H9 (cell line): ENCODE measurements at regions not wholly inside any gene's neighbourhood (a gene's known extent, or its start where the extent isn't known, plus 50 kb on each side); places are given as distances from the start of the nearest gene placed in this dataset.

Source experiments
- DNase-seq: peaks from one replicate; pipeline ENCODE4 v3.0.0-alpha.2; 2017
- H2AFZ ChIP-seq: one replicate; pipeline ENCODE4 v1.6.1; 2013; ENCODE audit warnings: mild to moderate bottlenecking, low read length, control low read depth, moderate library complexity
- H2AK5ac ChIP-seq: 2 replicates; pipeline ENCODE4 v1.6.1; 2013; ENCODE audit warnings: low read length, control low read depth, mixed read lengths; ENCODE audit not compliant: insufficient read length
- H2BK120ac ChIP-seq: one replicate; pipeline ENCODE4 v1.6.1; 2013; ENCODE audit warnings: low read depth, mild to moderate bottlenecking, low read length, control low read depth, inconsistent platforms; ENCODE audit not compliant: poor library complexity, severe bottlenecking
- H2BK12ac ChIP-seq: 2 replicates; pipeline ENCODE4 v1.6.1; 2013; ENCODE audit warnings: low read length, control low read depth, mixed read lengths, low read depth; ENCODE audit not compliant: insufficient read length
- H2BK15ac ChIP-seq: 2 replicates; pipeline ENCODE4 v1.6.1; 2013; ENCODE audit warnings: low read depth, low read length, control low read depth
- H2BK20ac ChIP-seq: one replicate; pipeline ENCODE4 v1.6.1; 2013; ENCODE audit warnings: low read depth, mild to moderate bottlenecking, low read length, control low read depth, inconsistent platforms; ENCODE audit not compliant: poor library complexity, severe bottlenecking
- H2BK5ac ChIP-seq: 2 replicates; pipeline ENCODE4 v1.6.1; 2013; ENCODE audit warnings: low read length, control low read depth, mixed read lengths; ENCODE audit not compliant: insufficient read length
- H3K14ac ChIP-seq: 2 replicates; pipeline ENCODE4 v1.6.1; 2013; ENCODE audit warnings: low read length, control low read depth; ENCODE audit not compliant: insufficient read depth
- H3K18ac ChIP-seq: 2 replicates; pipeline ENCODE4 v1.6.1; 2013; ENCODE audit warnings: low read depth, mild to moderate bottlenecking, mixed read lengths, low read length, control low read depth; ENCODE audit not compliant: insufficient read length
- H3K23ac ChIP-seq: 2 replicates; pipeline ENCODE4 v1.6.1; 2013; ENCODE audit warnings: low read length, control low read depth, mixed read lengths, low read depth; ENCODE audit not compliant: insufficient read length
- H3K23me2 ChIP-seq: 2 replicates; pipeline ENCODE4 v1.6.1; 2013; ENCODE audit warnings: low read depth, mild to moderate bottlenecking, mixed read lengths, low read length, control low read depth; ENCODE audit not compliant: insufficient read length, poor library complexity, severe bottlenecking
- H3K27ac ChIP-seq: 2 replicates; pipeline ENCODE4 v1.5.1; 2013; ENCODE audit warnings: low read length, control low read depth, mixed read lengths, low read depth; ENCODE audit not compliant: insufficient read length
- H3K27me3 ChIP-seq: 2 replicates; pipeline ENCODE4 v1.6.1; 2013; ENCODE audit warnings: low read length, control low read depth, inconsistent platforms; ENCODE audit not compliant: insufficient read depth
- H3K4ac ChIP-seq: 2 replicates; pipeline ENCODE4 v1.6.1; 2013; ENCODE audit warnings: low read depth, mild to moderate bottlenecking, control low read depth, inconsistent platforms, low read length, moderate library complexity
- H3K4me1 ChIP-seq: 2 replicates; pipeline ENCODE4 v1.6.1; 2013; ENCODE audit warnings: low read length, control low read depth, inconsistent platforms; ENCODE audit not compliant: insufficient read depth
- H3K4me2 ChIP-seq: 2 replicates; pipeline ENCODE4 v1.6.1; 2013; ENCODE audit warnings: low read length, control low read depth, mixed read lengths; ENCODE audit not compliant: insufficient read length, insufficient read depth
- H3K56ac ChIP-seq: 2 replicates; pipeline ENCODE4 v1.6.1; 2013; ENCODE audit warnings: low read depth, mild to moderate bottlenecking, mixed read lengths, low read length, control low read depth; ENCODE audit not compliant: insufficient read length
- H3K79me1 ChIP-seq: 2 replicates; pipeline ENCODE4 v1.6.1; 2013; ENCODE audit warnings: low read depth, mild to moderate bottlenecking, moderate library complexity, low read length, control low read depth, inconsistent platforms; ENCODE audit not compliant: insufficient read depth, poor library complexity, severe bottlenecking
- H3K79me2 ChIP-seq: 2 replicates; pipeline ENCODE4 v1.6.1; 2013; ENCODE audit warnings: low read length, control low read depth, inconsistent platforms; ENCODE audit not compliant: insufficient read depth
- H3K9ac ChIP-seq: 2 replicates; pipeline ENCODE4 v1.6.1; 2013; ENCODE audit warnings: low read length, control low read depth, mixed read lengths; ENCODE audit not compliant: insufficient read length; ENCODE audit errors: extremely low read depth
- H3K9me3 ChIP-seq: one replicate; pipeline ENCODE4 v1.6.1; 2013; ENCODE audit warnings: low read depth, low read length, inconsistent platforms; ENCODE audit not compliant: control insufficient read depth
- H3T11ph ChIP-seq: one replicate; pipeline ENCODE4 v1.6.1; 2013; ENCODE audit warnings: mild to moderate bottlenecking, low read length, control low read depth, inconsistent platforms
- H4K20me1 ChIP-seq: one replicate; pipeline ENCODE4 v1.6.1; 2013; ENCODE audit not compliant: control insufficient read depth, insufficient read length, insufficient read depth
- H4K5ac ChIP-seq: 2 replicates; pipeline ENCODE4 v1.6.1; 2013; ENCODE audit warnings: low read depth, mild to moderate bottlenecking, mixed read lengths, low read length, control low read depth; ENCODE audit not compliant: insufficient read length
- H4K8ac ChIP-seq: replicated peaks from 2 replicates; pipeline ENCODE4 v1.6.1; 2013; ENCODE audit warnings: low read length, control low read depth, mixed read lengths, low read depth; ENCODE audit not compliant: insufficient read length
- H4K91ac ChIP-seq: 2 replicates; pipeline ENCODE4 v1.6.1; 2013; ENCODE audit warnings: low read depth, mild to moderate bottlenecking, moderate library complexity, mixed read lengths, low read length, control low read depth; ENCODE audit not compliant: insufficient read length
- H3K27ac Mint-ChIP-seq, 3 experiments: 2 replicates in 2 of 3; 3 replicates in 1 of 3; pipeline ENCODE4 v1.8.0; 2020 to 2021; ENCODE audit warnings: mixed read lengths in 3 of 3, mild to moderate bottlenecking in 1 of 3, moderate library complexity in 1 of 3
- H3K27me3 Mint-ChIP-seq: 2 replicates; pipeline ENCODE4 v1.8.0; 2021; ENCODE audit warnings: low read depth, mild to moderate bottlenecking, moderate library complexity, mixed read lengths
- H3K36me3 Mint-ChIP-seq, 3 experiments: 2 replicates in 2 of 3; 3 replicates in 1 of 3; pipeline ENCODE4 v1.8.0; 2020 to 2021; ENCODE audit warnings: low read depth in 3 of 3, mixed read lengths in 3 of 3; ENCODE audit not compliant: insufficient read depth in 1 of 3
- H3K4me1 Mint-ChIP-seq, 2 experiments: 2 replicates each; pipeline ENCODE4 v1.8.0; 2020; ENCODE audit warnings: mixed read lengths in 2 of 2
- H3K4me3 Mint-ChIP-seq, 2 experiments: 2 replicates in 1 of 2; 3 replicates in 1 of 2; pipeline ENCODE4 v1.8.0; 2020 to 2021; ENCODE audit warnings: mild to moderate bottlenecking in 2 of 2, mixed read lengths in 2 of 2, moderate library complexity in 1 of 2
- H3K9me3 Mint-ChIP-seq, 2 experiments: 2 replicates in 1 of 2; 3 replicates in 1 of 2; pipeline ENCODE4 v1.8.0; 2020; ENCODE audit warnings: mild to moderate bottlenecking in 2 of 2, mixed read lengths in 2 of 2, moderate library complexity in 1 of 2
- CTCF ChIP-seq: fragments of 200-600 bp; sonication (generic); conservative IDR thresholded peaks from 3 replicates; pipeline ENCODE4 v1.8.0; 2021; ENCODE audit warnings: antibody characterized with exemption, mild to moderate bottlenecking
- WGBS: extraction: QIAGEN DNeasy Blood & Tissue Kit; methylation state at CpG from one replicate; pipeline ENCODE4 v1.1.7; 2013; ENCODE audit warnings: missing lambda C conversion rate, low lambda C conversion rate, mixed read lengths; ENCODE audit not compliant: insufficient read length; ENCODE audit errors: extremely low coverage; 5-methylcytosine and 5-hydroxymethylcytosine counted together

GRCh38 chr1:240033406-240033805, 58.3 kb upstream of the FMN2 start:
- Histone ChIP-seq H4K5ac (no peak overlapping the region), H4K20me1 (no peaks in the 10 kb centered on the region), H2AFZ (no peak overlapping the region), H3T11ph (no peak overlapping the region), H3K4ac (no peak overlapping the region), H3K27me3 (no peaks in the 10 kb centered on the region), H3K18ac (no peak overlapping the region), H3K79me2 (no peaks in the 10 kb centered on the region), H4K91ac (no peak overlapping the region), H3K4me2 (no peak overlapping the region), H3K4me1 (no peaks in the 10 kb centered on the region), H2AK5ac (no peak overlapping the region), H3K79me1 (no peaks in the 10 kb centered on the region), H3K9ac (no peak overlapping the region), H3K56ac (no peak overlapping the region), H2BK120ac (no peak overlapping the region), H3K23me2 (no peaks in the 10 kb centered on the region), H2BK12ac (no peak overlapping the region), H3K27ac (no peak overlapping the region), H4K8ac (no peak overlapping the region), H2BK15ac (no peak overlapping the region), H2BK20ac (no peak overlapping the region), H2BK5ac (no peak overlapping the region), H3K23ac (no peak overlapping the region), H3K14ac (no peak overlapping the region), H3K9me3 (no peaks in the 10 kb centered on the region)
- no peak for TF ChIP-seq CTCF
- Mint-ChIP-seq H3K4me3 (no peak overlapping the region), H3K4me1 (peaks cover 8% of the 10 kb centered on the region in 2 experiments; a peak in 2 of 4 replicates), H3K27ac (no peak overlapping the region), H3K9me3 (peaks cover 10 to 12% of the 10 kb centered on the region in 2 experiments; a peak in 4 of 5 replicates), H3K27me3 (no peaks in the 10 kb centered on the region), H3K36me3 (peaks cover 0 to 4% (median 0%) of the 10 kb centered on the region in 3 experiments; a peak in 1 of 7 replicates)
- DNase-seq: no peak
- whole genome bisulfite sequencing: no CpG with 5 or more reads among the region's 3 CpGs
